Suprapubic skin (tissue), 4 donors: ENCODE measurements at regions not wholly inside any gene's neighbourhood (a gene's known extent, or its start where the extent isn't known, plus 50 kb on each side); places are given as distances from the start of the nearest gene placed in this dataset.
"Not testable (repeated sequence)": the region's sequence is repeated elsewhere in the genome, so short reads cannot be mapped to it uniquely, and the experiment has no call there.

Source experiments
- DNase-seq, 2 donors: peaks; one replicate each; pipeline ENCODE4 v3.0.0-alpha.2; 2019; ENCODE audit warnings: low spot score in 2 of 2
- H3K27ac ChIP-seq: fragments of 200-600 bp; sonication (generic); one replicate; pipeline ENCODE4 v1.5.1; 2019
- H3K27me3 ChIP-seq: fragments of 200-600 bp; sonication (generic); one replicate; pipeline ENCODE4 v1.5.1; 2019
- H3K36me3 ChIP-seq: fragments of 200-600 bp; sonication (generic); one replicate; pipeline ENCODE4 v1.5.1; 2019
- H3K4me1 ChIP-seq: fragments of 200-600 bp; sonication (generic); one replicate; pipeline ENCODE4 v1.5.1; 2019
- H3K4me3 ChIP-seq: fragments of 200-600 bp; sonication (generic); one replicate; pipeline ENCODE4 v1.5.1; 2019; ENCODE audit warnings: mild to moderate bottlenecking
- H3K9me3 ChIP-seq: fragments of 200-600 bp; sonication (generic); one replicate; pipeline ENCODE4 v1.5.1; 2019
- WGBS: methylation state at CpG from one replicate; pipeline ENCODE4 v1.1.5; 2018; 5-methylcytosine and 5-hydroxymethylcytosine counted together

GRCh38 chr16:18725321-18725720 is 64.8 kb downstream of the RPS15A start:
- H3K9me3 ChIP-seq, H3K27me3 ChIP-seq, DNase-seq, H3K4me3 ChIP-seq, H3K27ac ChIP-seq, H3K36me3 ChIP-seq, H3K4me1 ChIP-seq: not testable (repeated sequence)
- WGBS = 88% methylated on average over 6 of the region's 6 CpGs

GRCh38 chr16:18719978-18720377 is 70.2 kb downstream of the RPS15A start:
- DNase-seq, H3K27ac ChIP-seq, H3K27me3 ChIP-seq, H3K9me3 ChIP-seq, H3K36me3 ChIP-seq, H3K4me3 ChIP-seq, H3K4me1 ChIP-seq: not testable (repeated sequence)
- 50% methylated on average over 2 of the region's 6 CpGs for WGBS

- not testable (repeated sequence) for DNase-seq, H3K27ac ChIP-seq, H3K4me3 ChIP-seq, H3K9me3 ChIP-seq, H3K4me1 ChIP-seq, H3K27me3 ChIP-seq, H3K36me3 ChIP-seq
- 78% methylated on average over 9 of the region's 14 CpGs for WGBS
Observed at GRCh38 chr16:18712580-18712979, 77.6 kb downstream of the RPS15A start.

GRCh38 chr16:18710659-18711058 is 79.5 kb downstream of the RPS15A start:
- not testable (repeated sequence) for H3K4me1 ChIP-seq, H3K9me3 ChIP-seq, H3K36me3 ChIP-seq, H3K4me3 ChIP-seq, DNase-seq, H3K27ac ChIP-seq, H3K27me3 ChIP-seq
- 63% methylated on average over 1 of the region's 4 CpGs for WGBS

- H3K4me1 ChIP-seq, H3K36me3 ChIP-seq, H3K27me3 ChIP-seq, DNase-seq, H3K4me3 ChIP-seq, H3K27ac ChIP-seq, H3K9me3 ChIP-seq: not testable (repeated sequence)
Observed at GRCh38 chr16:18701239-18701638, 88.9 kb downstream of the RPS15A start.

GRCh38 chr16:18696029-18696428 is 94.1 kb downstream of the RPS15A start:
- H3K27me3 ChIP-seq, H3K4me1 ChIP-seq, H3K27ac ChIP-seq, DNase-seq, H3K9me3 ChIP-seq, H3K4me3 ChIP-seq, H3K36me3 ChIP-seq: not testable (repeated sequence)
- WGBS = 61% methylated on average over 5 of the region's 6 CpGs

GRCh38 chr16:18686079-18686968 is 103.8 kb downstream of the RPS15A start:
- H3K27ac ChIP-seq, H3K4me1 ChIP-seq, H3K27me3 ChIP-seq, H3K9me3 ChIP-seq, H3K4me3 ChIP-seq, H3K36me3 ChIP-seq, DNase-seq: not testable (repeated sequence)
- WGBS = no CpG with 5 or more reads among the region's 5 CpGs

GRCh38 chr16:18645784-18646183 is 83.9 kb upstream of the NOMO2 start:
- not testable (repeated sequence) for H3K4me1 ChIP-seq, H3K36me3 ChIP-seq, H3K9me3 ChIP-seq, H3K4me3 ChIP-seq, H3K27me3 ChIP-seq, H3K27ac ChIP-seq
- WGBS = no CpG with 5 or more reads among the region's 7 CpGs
- DNase-seq = peak in 1 of 2 donors; percentile 58

GRCh38 chr16:18636928-18637327 is 75.0 kb upstream of the NOMO2 start:
- not testable (repeated sequence) for H3K4me3 ChIP-seq, H3K27me3 ChIP-seq, H3K9me3 ChIP-seq, DNase-seq, H3K36me3 ChIP-seq, H3K27ac ChIP-seq, H3K4me1 ChIP-seq
- WGBS = no CpG with 5 or more reads among the region's 4 CpGs

GRCh38 chr16:18636148-18636547 is 74.3 kb upstream of the NOMO2 start:
- not testable (repeated sequence) for H3K27ac ChIP-seq, H3K36me3 ChIP-seq, H3K9me3 ChIP-seq, H3K4me3 ChIP-seq, H3K27me3 ChIP-seq, H3K4me1 ChIP-seq, DNase-seq
- 77% methylated on average over 3 of the region's 5 CpGs for WGBS

- no CpG with 5 or more reads among the region's 2 CpGs for WGBS
Observed at GRCh38 chr16:18634981-18635380, 73.1 kb upstream of the NOMO2 start.

GRCh38 chr16:18631713-18632112 is 69.8 kb upstream of the NOMO2 start:
- DNase-seq, H3K36me3 ChIP-seq, H3K27me3 ChIP-seq, H3K4me1 ChIP-seq, H3K27ac ChIP-seq, H3K4me3 ChIP-seq, H3K9me3 ChIP-seq: not testable (repeated sequence)
- no CpG with 5 or more reads among the region's 2 CpGs for WGBS

More at GRCh38 chr16:18634981-18635380, 73.1 kb upstream of the NOMO2 start:
- not testable (repeated sequence) for H3K4me3 ChIP-seq, H3K9me3 ChIP-seq, H3K27ac ChIP-seq, DNase-seq, H3K4me1 ChIP-seq, H3K27me3 ChIP-seq, H3K36me3 ChIP-seq

GRCh38 chr16:18616993-18617392 is 55.1 kb upstream of the NOMO2 start:
- H3K27ac ChIP-seq, DNase-seq, H3K27me3 ChIP-seq, H3K36me3 ChIP-seq, H3K4me1 ChIP-seq, H3K4me3 ChIP-seq, H3K9me3 ChIP-seq: not testable (repeated sequence)
- 46% methylated on average over 4 of the region's 4 CpGs for WGBS

- not testable (repeated sequence) for H3K36me3 ChIP-seq, H3K27ac ChIP-seq, H3K4me1 ChIP-seq, H3K9me3 ChIP-seq, DNase-seq, H3K27me3 ChIP-seq, H3K4me3 ChIP-seq
- WGBS = 73% methylated on average over 6 of the region's 6 CpGs
Observed at GRCh38 chr16:18616137-18616755, 54.3 kb upstream of the NOMO2 start.
